GM19452 (cell line): ENCODE measurements at regions not wholly inside any gene's neighbourhood (a gene's known extent, or its start where the extent isn't known, plus 50 kb on each side); places are given as distances from the start of the nearest gene placed in this dataset.

Experiments
- ATAC-seq: cut with Tn5 transposase; IDR thresholded peaks from one replicate; pipeline ENCODE4 v1.9.1; 2021; ENCODE audit not compliant: unreplicated experiment

GRCh38 chr5:109533751-109534272 lies 124.0 kb upstream of the PJA2 start:
- ATAC-seq, result no peak

GRCh38 chr5:109532773-109533364 lies 123.1 kb upstream of the PJA2 start:
- no peak for ATAC-seq

DNA sequence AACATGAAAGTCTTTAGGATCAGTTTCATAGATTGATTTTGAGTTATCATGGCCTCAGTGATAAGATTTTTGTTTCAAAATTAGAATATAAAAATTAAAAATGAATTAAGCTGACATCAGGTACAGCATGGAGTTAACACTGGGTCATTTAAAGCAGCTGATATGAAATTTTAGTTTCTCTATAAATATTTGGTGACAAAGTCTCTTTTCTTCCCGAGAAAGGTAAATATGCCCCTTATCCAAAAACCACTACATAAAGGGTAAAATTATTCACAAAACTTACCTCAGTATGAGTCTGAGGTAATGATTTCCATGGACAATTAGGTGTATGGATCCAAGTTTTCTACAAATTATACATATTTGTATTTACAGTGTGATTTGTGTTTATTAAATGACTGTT lies 121.5 kb upstream of the PJA2 start:
- no peak for ATAC-seq

- no peak for ATAC-seq
These were observed 120.2 kb upstream of the PJA2 start for GRCh38 chr5:109529987-109530386.

- ATAC-seq, result no peak
These were observed 119.7 kb upstream of the PJA2 start for GRCh38 chr5:109529520-109529919.

DNA sequence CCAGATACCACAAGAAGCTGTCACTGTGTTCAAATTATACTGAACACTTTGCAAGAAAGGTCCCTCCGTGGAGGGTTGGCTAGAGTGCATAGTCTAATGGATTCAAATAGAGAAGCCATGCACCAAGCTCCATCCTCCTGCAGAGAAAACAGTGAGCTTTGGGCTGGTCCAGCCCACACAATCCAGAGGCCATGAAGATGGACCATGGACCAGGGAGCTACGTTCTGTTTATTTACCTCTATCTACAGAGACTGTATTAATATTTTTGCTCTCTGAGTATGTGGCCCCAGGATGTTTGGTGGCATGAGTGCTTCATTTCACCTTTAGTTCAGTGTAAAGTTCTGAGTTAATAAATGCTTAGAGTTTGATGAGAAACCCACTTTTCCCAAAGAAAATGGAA lies 114.8 kb upstream of the PJA2 start:
- no peak for ATAC-seq

- no peak for ATAC-seq
These were observed 114.3 kb upstream of the PJA2 start for GRCh38 chr5:109524026-109524425.

- no peak for ATAC-seq
These were observed 112.6 kb upstream of the PJA2 start for GRCh38 chr5:109522404-109522803.

DNA sequence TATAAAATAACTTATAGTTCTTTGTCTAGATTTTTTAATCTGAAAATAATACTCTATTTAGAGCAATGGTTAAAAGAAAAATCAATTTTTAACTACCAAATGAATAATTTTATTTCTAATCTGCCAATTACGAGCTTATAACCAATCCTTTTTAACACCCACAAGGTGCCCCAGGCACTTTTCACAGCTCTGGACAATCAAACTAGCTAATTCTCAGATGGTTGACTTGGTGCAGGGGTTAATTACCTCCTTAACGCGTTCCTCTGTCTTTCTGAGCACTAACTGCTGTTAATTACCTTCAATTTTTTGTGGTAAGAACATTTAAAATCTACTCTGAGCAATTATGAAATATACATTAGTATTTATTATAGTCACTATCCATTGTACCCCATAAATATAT lies 109.6 kb upstream of the PJA2 start:
- ATAC-seq, result no peak

GRCh38 chr5:109516390-109516789 lies 106.6 kb upstream of the PJA2 start:
- no peak for ATAC-seq

DNA sequence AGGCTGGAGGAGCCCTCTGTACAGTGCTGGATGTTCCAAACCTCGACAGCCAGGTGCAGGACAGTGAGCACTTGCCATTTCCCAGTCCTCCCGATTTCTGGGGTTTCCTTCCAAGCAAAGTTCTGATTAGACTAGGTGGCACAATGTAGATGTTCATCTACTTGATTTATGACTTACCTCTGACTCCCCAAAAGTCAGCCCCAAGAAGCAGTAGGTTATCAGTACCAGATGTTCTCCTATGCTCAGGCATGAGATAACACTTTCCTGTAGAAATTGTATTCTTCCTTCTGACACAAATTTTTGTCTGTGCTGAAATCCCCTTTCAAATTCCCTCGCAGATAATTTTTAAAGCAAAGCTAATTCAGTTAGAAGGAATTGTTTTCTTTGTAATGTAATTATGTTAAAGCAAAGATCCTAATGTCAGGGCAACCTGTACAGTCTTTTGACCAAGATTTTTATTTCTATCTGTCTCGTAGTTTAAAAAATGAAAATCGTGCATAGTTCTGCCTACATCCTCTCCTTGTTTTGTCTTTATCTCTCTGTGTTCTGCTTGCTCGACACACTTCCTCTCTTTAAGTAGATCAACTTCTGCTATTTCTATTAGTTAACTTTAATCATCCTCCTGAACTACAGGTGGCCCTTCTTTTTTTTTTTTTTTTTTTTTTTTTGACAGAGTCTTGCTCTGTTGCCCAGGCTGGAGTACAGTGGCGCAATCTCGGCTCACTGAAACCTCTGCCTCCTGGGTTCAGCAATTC lies 102.4 kb upstream of the PJA2 start:
- ATAC-seq, result no peak

- no peak for ATAC-seq
These were observed 96.8 kb upstream of the PJA2 start for GRCh38 chr5:109506556-109506955.

GRCh38 chr5:109496112-109496511 lies 86.3 kb upstream of the PJA2 start:
- ATAC-seq, result no peak

DNA sequence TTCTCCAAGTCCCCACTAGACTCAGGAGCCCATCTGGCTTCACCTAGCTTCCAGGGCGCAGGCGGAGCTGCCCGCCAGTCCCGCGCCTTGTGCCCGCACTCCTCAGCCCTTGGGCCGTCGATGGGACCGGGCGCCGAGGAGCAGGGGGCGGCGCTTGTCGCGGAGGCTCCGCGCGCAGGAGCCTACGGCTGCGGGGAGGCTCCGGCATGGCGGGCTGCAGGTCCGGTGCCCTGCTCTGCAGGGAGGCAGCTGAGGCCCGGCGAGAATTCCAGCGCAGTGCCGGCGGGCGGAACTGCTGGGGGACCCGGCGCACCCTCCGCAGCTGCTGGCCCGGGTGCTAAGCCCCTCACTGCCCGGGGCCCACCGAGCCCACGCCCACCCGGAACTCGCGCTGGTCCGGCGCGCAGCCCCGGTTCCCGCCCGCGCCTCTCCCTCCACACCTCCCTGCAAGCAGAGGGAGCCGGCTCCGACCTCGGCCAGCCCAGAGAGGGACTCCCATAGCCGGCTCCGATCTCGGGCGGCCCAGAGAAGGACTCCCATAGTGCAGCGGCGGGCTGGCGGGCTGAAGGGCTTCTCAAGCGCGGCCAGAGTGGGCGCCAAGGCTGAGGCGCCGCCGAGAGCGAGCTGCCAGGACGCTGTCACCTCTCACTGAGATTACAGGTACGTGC lies 78.1 kb upstream of the PJA2 start:
- ATAC-seq, result no peak

- no peak for ATAC-seq
These were observed 76.5 kb upstream of the PJA2 start for GRCh38 chr5:109486200-109486804.

DNA sequence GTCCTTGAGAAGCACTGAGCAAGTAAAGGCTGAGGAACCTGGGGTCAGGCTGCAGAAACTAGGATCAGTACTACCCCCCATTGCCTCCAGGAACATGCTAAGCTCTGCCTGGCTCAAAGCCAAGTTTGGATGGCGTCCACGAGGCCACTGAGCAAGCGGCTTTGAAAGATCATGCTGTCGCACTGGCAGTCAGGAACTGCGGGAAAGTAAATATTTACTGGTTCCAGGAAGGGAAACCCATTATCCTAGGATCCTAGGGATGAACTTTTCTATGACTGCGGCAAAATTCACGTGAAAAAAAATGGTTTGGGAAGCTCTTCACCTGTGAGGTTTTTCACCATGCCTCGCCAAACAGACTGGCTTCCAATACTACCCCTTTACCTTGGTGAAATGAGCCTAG lies 75.3 kb upstream of the PJA2 start:
- no peak for ATAC-seq

DNA sequence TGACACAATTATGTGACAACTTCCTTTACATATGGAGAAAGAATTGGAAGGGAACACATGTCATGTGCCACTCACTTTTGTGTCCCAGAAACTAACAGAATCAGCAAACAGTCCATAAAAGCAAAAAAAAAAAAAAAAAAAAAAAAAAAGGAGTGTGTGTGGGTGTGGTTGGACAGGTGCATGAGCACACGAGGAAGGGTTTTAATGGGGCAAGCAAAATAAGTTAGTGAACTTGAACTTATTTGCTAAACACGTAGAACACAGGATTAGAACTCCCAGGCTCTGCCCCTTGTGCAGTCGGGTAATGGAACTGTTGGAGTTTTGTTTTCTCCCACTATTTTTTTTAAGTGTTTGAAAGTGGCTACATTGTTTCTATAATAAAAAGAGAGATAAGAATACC lies 74.8 kb upstream of the PJA2 start:
- no peak for ATAC-seq

DNA sequence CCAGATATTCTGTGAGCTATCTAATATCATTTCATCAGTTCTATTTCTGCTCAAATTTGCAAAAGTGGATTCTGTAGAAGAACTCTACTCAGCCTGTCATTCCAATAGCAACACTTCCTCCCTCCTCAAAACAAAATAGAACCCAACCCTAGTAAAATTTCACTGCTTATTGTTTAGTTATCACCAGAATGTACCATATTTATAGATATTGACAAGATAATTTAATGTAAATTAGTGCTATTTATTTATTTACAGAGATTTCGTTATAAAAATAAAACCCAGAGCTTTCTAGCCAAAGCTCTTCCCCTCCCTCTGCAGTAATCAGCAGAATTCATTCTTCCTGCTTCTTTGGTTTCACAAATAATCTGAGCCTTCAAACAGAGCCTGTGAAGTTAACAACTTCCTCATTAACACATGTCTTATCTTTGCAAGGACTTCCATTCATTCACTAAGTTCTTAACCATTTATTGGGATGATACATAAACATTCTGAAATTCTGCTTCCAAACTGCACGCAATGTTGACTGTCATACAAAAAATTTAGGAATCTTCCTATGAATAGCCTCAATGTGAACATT lies 73.7 kb upstream of the PJA2 start:
- no peak for ATAC-seq

DNA sequence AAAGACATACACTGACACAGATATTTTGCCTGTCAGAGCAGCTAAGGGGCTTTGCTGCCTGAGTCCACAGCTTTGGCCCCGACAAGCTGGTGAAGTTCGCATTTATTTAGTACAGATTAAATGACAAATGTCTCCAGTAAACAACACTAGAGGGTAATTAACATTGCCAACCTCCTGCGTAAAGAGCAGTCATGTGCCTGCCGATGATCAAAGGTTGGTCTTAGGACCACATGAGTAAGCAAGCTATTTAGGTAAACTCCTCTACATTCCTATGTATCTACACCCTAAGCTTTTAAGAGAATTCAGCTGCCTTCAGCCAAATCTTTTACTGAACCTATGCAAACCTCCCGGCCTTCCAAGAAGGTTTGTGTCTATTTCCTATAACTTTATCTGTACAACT lies 73.0 kb upstream of the PJA2 start:
- ATAC-seq, result no peak

GRCh38 chr5:109479260-109479860 lies 69.6 kb upstream of the PJA2 start:
- ATAC-seq, result no peak

DNA sequence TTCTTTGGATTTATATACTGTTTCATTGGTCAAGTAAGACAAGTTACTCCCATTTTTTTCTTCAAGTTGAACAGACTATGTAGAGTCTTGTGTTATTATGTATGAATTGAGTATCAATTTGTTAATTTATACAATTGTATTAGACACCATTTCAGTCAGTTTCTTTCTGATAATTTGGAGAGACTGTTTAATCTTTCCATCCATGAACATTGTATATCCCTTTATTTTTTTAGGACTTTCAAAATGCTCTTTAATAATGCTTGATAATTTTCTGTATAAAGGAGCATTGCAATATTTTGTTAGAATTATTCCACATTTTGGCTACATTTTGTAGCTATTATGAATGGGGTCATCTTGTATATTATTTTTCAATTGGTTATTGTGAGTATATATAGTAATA lies 69.1 kb upstream of the PJA2 start:
- no peak for ATAC-seq
